Stimulated activated CD4-positive, alpha-beta T cell treated with anti-CD3 and anti-CD28 coated beads, Interleukin-15, amount 100 ng/mL, for 24 hours (primary cell): ENCODE measurements at regions not wholly inside any gene's neighbourhood (a gene's known extent, or its start where the extent isn't known, plus 50 kb on each side); places are given as distances from the start of the nearest gene placed in this dataset.
"Not testable (repeated sequence)": the region's sequence is repeated elsewhere in the genome, so short reads cannot be mapped to it uniquely, and the experiment has no call there.

Experiments
- DNase-seq: peaks from one replicate; pipeline ENCODE4 v3.0.0-alpha.2; 2020

- no peak for DNase-seq
Observed at GRCh38 chr6:120328521-120328920, 979.0 kb upstream of the MAN1A1 start.

- no peak for DNase-seq
Observed at GRCh38 chr6:120320481-120321162, 971.1 kb upstream of the MAN1A1 start.

- DNase-seq: no peak
Observed at GRCh38 chr6:120304223-120304622, 954.7 kb upstream of the MAN1A1 start.

GRCh38 chr6:120303527-120303926 lies 954.0 kb upstream of the MAN1A1 start:
- DNase-seq: no peak

GRCh38 chr6:120302041-120302440 lies 952.5 kb upstream of the MAN1A1 start:
- no peak for DNase-seq

- DNase-seq: no peak
Observed at GRCh38 chr6:120290964-120291363, 941.4 kb upstream of the MAN1A1 start.

- no peak for DNase-seq
Observed at GRCh38 chr6:120282005-120282404, 932.4 kb upstream of the MAN1A1 start.

GRCh38 chr6:120279466-120280167 lies 930.1 kb upstream of the MAN1A1 start:
- no peak for DNase-seq

GRCh38 chr6:120278689-120279396 lies 929.3 kb upstream of the MAN1A1 start:
- DNase-seq: no peak

GRCh38 chr6:120274547-120274946 lies 925.0 kb upstream of the MAN1A1 start:
- no peak for DNase-seq

GRCh38 chr6:120273411-120273810 lies 923.9 kb upstream of the MAN1A1 start:
- no peak for DNase-seq

- no peak for DNase-seq
Observed at GRCh38 chr6:120272038-120272437, 922.5 kb upstream of the MAN1A1 start.

GRCh38 chr6:120268256-120268655 lies 918.7 kb upstream of the MAN1A1 start:
- not testable (repeated sequence) for DNase-seq

- DNase-seq: no peak
Observed at GRCh38 chr6:120262354-120262753, 912.8 kb upstream of the MAN1A1 start.

GRCh38 chr6:120260636-120261035 lies 911.1 kb upstream of the MAN1A1 start:
- no peak for DNase-seq

- no peak for DNase-seq
Observed at GRCh38 chr6:120254651-120255050, 905.1 kb upstream of the MAN1A1 start.

GRCh38 chr6:120248451-120248850 lies 898.9 kb upstream of the MAN1A1 start:
- no peak for DNase-seq

- DNase-seq: no peak
Observed at GRCh38 chr6:120237221-120237620, 887.7 kb upstream of the MAN1A1 start.

- no peak for DNase-seq
Observed at GRCh38 chr6:120230008-120230407, 880.4 kb upstream of the MAN1A1 start.

GRCh38 chr6:120228297-120228696 lies 878.7 kb upstream of the MAN1A1 start:
- no peak for DNase-seq

- DNase-seq: no peak
Observed at GRCh38 chr6:120219339-120219738, 869.8 kb upstream of the MAN1A1 start.

GRCh38 chr6:120214088-120214499 lies 864.5 kb upstream of the MAN1A1 start:
- no peak for DNase-seq

- no peak for DNase-seq
Observed at GRCh38 chr6:120211955-120212792, 862.6 kb upstream of the MAN1A1 start.
